Type B pancreatic cell (in vitro differentiated cells): ENCODE measurements at regions not wholly inside any gene's neighbourhood (a gene's known extent, or its start where the extent isn't known, plus 50 kb on each side); places are given as distances from the start of the nearest gene placed in this dataset.
A peak's percentile ranks its signal among the peaks of the same experiment; 100 is the strongest.

ENCODE experiments used
- DNase-seq: peaks from one replicate; pipeline ENCODE4 v3.0.0; 2021; ENCODE audit warnings: mixed read lengths; ENCODE audit not compliant: unreplicated experiment; ENCODE audit errors: extremely low spot score
- H3K27ac Mint-ChIP-seq: 2 replicates; pipeline ENCODE4 v1.8.0; 2021; ENCODE audit warnings: mild to moderate bottlenecking, mixed read lengths
- H3K27me3 Mint-ChIP-seq: 2 replicates; pipeline ENCODE4 v1.8.0; 2021; ENCODE audit warnings: mixed read lengths
- H3K36me3 Mint-ChIP-seq: 2 replicates; pipeline ENCODE4 v1.8.0; 2021; ENCODE audit warnings: mixed read lengths
- H3K4me1 Mint-ChIP-seq: one replicate; pipeline ENCODE4 v1.8.0; 2021; ENCODE audit warnings: mixed read lengths; ENCODE audit not compliant: unreplicated experiment
- H3K4me3 Mint-ChIP-seq: 2 replicates; pipeline ENCODE4 v1.8.0; 2021; ENCODE audit warnings: mild to moderate bottlenecking, mixed read lengths
- H3K9me3 Mint-ChIP-seq: 2 replicates; pipeline ENCODE4 v1.8.0; 2021; ENCODE audit warnings: mixed read lengths
- CTCF ChIP-seq: fragments of 200-600 bp; sonication (generic); conservative IDR thresholded peaks from 2 replicates; pipeline ENCODE4 v1.5.0; 2021; ENCODE audit warnings: antibody characterized with exemption, mild to moderate bottlenecking

DNA sequence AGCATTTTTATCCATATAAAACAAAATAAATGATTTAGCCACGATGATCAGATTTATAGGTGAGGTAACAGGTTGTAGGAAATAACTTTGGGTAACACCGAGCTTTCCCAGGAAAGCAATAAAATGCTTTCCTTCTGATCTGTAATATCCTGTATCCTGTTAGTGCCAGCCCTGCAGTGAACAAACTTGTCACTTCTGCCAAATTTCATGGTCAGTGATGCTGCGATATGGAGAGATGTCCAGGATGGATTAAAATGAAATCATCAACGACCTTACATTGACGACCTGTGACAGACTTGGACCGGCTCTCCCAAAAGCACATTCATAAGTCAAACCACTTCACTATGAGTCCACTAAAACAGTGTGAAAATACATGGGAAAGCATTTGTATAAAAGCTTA lies 608.0 kb upstream of the NRP1 start:
- Mint-ChIP-seq H3K27ac (no peak overlapping the region), H3K9me3 (no peaks in the 10 kb centered on the region), H3K4me1 (peaks cover 18% of the 10 kb centered on the region), H3K4me3 (no peak overlapping the region), H3K36me3 (no peaks in the 10 kb centered on the region), H3K27me3 (no peaks in the 10 kb centered on the region)
- no peak for TF ChIP-seq CTCF
- no peak for DNase-seq

GRCh38 chr10:33939892-33940291 lies 605.4 kb upstream of the NRP1 start:
- no peak for TF ChIP-seq CTCF
- DNase-seq, result no peak
- H3K27ac Mint-ChIP-seq, result no peak overlapping the region

DNA sequence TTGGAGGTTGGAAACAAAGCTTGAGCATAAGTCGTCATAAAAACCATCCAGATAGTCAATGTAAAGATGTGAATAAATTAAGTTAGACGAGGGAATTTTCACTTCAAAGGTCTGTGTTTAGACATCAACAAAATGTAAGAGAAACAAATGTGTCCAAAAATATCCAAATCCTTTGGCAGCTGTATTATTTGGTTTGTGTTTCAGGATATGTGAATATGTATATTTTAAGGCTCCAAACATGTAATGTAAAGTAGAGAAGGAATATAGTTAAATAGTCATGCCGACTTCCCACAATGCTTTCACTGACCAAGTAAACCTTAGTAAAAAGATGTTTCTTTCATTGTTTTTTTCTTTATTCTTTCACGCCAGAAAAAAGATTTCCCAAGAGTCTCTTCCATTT lies 604.9 kb upstream of the NRP1 start:
- no peaks in the 10 kb centered on the region for H3K27me3 Mint-ChIP-seq
- H3K9me3 Mint-ChIP-seq, result no peaks in the 10 kb centered on the region
- no peak overlapping the region for H3K4me3 Mint-ChIP-seq
- no peak overlapping the region for H3K27ac Mint-ChIP-seq
- DNase-seq, result no peak
- peaks cover 42% of the 10 kb centered on the region for H3K4me1 Mint-ChIP-seq
- H3K36me3 Mint-ChIP-seq, result no peaks in the 10 kb centered on the region
- no peak for TF ChIP-seq CTCF

More at GRCh38 chr10:33939892-33940291, 605.4 kb upstream of the NRP1 start:
- no peaks in the 10 kb centered on the region for H3K27me3 Mint-ChIP-seq
- H3K4me3 Mint-ChIP-seq, result no peak overlapping the region
- H3K9me3 Mint-ChIP-seq, result no peaks in the 10 kb centered on the region
- H3K36me3 Mint-ChIP-seq, result no peaks in the 10 kb centered on the region
- H3K4me1 Mint-ChIP-seq, result peaks cover 38% of the 10 kb centered on the region

DNA sequence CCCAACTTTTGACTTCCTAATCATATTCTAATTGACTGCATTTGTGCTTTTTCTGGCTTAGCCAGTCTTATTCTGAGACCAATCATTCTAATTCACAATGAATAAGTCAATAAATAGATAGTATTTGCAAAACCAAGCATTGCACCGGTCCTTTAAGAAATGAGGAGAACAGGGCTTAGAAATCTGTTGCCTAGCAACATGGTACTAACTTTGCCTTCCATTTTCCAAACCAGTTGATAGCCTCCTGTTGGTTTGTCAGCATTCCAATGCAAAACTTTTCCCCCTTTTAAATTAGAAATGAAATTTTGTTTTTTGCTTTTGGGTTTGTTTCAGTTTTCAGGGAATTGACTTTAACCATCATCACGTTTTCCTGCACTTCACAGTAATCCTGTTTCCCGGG lies 603.5 kb upstream of the NRP1 start:
- Mint-ChIP-seq H3K4me3 (no peak overlapping the region), H3K4me1 (peaks cover 47% of the 10 kb centered on the region), H3K9me3 (no peaks in the 10 kb centered on the region), H3K27me3 (no peaks in the 10 kb centered on the region), H3K27ac (no peak overlapping the region), H3K36me3 (no peaks in the 10 kb centered on the region)
- no peak for DNase-seq
- no peak for TF ChIP-seq CTCF

DNA sequence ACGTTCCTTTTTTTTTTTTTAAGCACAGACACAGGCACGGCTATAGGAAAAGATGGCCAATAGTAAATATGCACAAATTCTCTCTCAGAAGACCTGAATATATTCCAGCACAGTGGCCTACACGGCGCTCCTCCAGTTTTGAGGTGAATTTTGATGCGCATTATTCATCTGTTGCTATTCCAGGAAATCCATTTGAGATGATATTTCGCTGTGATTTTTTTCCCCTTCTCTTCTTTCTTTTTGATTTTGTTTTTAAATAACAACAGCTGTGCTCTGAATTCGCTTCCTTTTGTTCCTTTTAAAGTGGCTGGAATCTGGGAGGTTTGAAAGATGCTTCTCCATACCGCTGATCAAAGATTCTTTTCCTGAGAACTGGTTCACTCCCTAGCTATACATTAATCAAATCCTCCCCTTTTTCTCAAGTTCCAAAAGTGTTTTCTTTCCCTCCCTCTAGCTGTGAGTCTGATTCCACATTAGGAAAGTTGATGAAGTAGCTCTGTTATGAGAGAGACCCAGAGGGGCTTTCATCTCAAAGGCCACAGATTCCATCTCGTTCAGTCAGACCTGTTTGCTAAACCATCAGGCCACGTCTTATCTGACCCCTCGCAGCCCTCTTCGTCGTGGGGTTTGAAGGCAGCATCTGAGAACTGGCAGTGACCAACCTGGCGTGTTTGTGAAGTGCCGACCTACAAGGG lies 602.7 kb upstream of the NRP1 start:
- peak overlapping the region; percentile 3 for H3K4me3 Mint-ChIP-seq
- H3K36me3 Mint-ChIP-seq, result no peaks in the 10 kb centered on the region
- no peaks in the 10 kb centered on the region for H3K27me3 Mint-ChIP-seq
- peaks cover 47% of the 10 kb centered on the region for H3K4me1 Mint-ChIP-seq
- H3K9me3 Mint-ChIP-seq, result peaks cover 5% of the 10 kb centered on the region
- H3K27ac Mint-ChIP-seq, result peak overlapping the region; percentile 2
- no peak for TF ChIP-seq CTCF
- no peak for DNase-seq
